ENCODE measurements at regions not wholly inside any gene's neighbourhood (a gene's known extent, or its start where the extent isn't known, plus 50 kb on each side); places are given as distances from the start of the nearest gene placed in this dataset.

DNA sequence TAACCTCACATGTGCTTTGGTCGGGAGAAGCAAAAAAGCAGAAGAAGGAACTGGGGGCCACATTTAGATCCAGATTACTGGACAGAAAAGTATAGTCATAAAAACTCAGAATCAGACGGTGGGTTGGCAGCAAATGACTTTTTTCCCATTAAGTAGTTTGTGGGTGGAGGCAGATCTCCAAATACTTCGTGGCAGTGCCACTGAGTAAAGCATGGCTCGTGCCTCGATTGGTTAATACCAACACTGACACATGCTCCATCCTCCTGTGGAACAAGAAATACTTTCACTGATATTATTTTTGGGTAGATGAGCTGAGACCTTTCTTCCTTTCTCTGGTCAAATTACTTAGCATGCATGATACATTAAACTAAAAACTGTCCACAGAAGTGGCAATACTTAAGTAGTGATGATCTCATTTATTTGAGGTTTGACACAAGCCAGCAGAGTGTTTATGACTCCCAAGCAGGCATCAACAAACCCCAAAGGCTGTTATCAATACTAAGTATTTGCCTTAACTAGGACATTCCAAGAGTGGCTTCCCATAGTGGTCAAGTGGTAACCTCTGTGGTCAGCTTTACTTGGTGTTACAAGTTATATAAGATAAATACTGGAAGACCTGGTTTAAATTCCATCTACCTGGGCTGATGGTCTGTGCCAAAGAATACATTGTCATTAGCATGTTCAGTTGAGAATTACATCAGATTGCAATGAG lies 500.0 kb upstream of the RUNX1 start:
- no peak for TF ChIP-seq JUND (IDR thresholded peaks at IDR 0.05; ENCODE audit: low read depth)
- in situ Hi-C loops (cut with HindIII; ENCODE audit: low pct_unique_long_range_greater_than_20kb, low sequenced_read_pairs) = no loop called here
- DNase-seq (ENCODE audit: low read depth in 1 of 2, low spot score in 1 of 2) = peak in 1 of 2 experiments; percentile 6

DNA sequence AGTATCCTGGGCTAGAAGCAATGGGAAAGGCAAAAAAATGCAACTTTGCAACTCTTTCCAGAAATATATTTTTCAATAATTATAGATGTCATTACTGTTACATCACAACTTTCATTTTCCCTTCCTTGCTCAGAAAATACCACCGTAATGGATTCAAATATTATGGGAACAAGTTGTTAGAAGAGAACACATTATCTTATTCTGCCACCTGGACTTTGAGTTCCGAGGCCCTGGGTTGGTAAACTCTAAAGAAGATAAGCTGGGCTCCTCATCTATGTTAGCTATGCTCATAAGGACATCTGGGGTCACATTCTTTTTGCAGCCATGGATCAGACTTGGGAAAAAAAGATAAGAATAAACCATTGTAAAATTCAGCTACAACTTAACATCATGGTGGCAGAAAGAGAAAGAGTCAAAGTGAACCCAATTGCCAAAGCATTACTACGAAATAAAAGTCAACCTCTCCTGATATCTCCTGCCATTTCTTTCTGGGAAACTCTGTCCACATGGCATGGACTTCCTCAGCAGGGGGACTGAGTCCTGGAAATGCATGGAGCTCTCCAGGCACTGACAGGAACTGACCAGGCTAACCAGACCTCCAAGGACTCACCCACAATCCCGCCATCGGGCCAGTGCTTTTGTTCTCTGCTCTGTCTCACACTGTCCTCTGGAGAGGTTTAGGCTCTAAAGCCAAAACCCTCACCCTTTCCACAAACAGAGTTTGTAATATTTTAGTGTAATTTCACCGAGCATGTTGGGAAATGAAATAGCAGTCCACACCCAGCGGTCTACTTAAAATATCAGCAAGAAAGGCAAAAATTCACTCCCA lies 499.1 kb upstream of the RUNX1 start:
- DNase-seq (ENCODE audit: low read depth in 1 of 2, low spot score in 1 of 2) = no peak
- in situ Hi-C loops (cut with HindIII; ENCODE audit: low pct_unique_long_range_greater_than_20kb, low sequenced_read_pairs) = no loop called here
- TF ChIP-seq JUND (IDR thresholded peaks at IDR 0.05; ENCODE audit: low read depth) = no peak

DNA sequence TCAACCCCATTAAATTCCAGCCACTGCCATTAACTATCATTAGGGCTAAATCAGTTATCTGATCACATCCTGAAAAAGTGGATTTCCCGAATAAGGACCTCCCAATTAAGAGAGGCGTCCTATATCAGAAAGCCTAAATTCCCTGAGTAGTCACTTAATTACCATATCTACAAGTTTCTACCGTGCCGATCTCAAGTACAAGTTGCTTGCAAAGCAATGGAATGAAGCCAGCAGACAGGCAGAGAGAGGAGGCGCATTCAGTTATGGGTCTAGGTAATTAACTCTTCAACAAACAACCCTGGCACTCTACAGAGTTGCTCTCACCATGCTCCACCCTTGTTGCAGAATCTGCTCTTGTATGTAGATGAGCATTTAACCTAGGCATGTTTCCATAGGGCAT lies 494.6 kb upstream of the RUNX1 start:
- DNase-seq (ENCODE audit: low read depth in 1 of 2, low spot score in 1 of 2) = no peak
- in situ Hi-C loops (cut with HindIII; ENCODE audit: low pct_unique_long_range_greater_than_20kb, low sequenced_read_pairs) = no loop called here
- no peak for TF ChIP-seq JUND (IDR thresholded peaks at IDR 0.05; ENCODE audit: low read depth)

DNA sequence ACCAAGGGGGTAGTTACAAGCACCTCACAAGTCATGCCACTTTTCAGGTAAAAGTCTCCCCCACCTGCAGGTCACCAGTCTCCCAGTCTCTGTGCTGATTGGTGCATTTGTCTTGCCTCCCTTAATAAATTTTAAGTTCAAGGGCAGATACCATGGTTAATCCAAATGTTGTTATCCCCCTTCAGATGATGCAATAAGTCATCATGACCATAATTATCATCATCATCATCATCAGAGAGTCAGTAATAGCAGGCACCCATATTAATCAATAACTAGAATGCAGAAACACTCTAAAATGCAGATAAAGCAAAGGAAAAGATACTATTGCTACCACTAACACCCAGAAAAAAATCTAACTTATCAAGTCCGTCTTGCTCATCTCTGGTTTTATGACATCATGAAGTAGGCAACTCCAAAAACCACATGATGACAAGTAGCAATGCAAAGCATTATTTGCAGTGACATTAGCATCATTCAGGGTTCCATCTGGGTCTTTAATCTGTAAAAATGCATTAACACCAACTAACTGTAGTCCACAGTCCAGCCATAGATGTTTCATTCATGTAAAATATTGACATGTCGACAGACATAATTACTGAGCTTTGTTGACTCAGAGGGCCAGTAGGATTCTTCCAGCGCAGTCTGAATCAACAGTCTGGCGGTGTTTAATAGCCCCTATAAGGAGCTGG lies 492.0 kb upstream of the RUNX1 start:
- TF ChIP-seq JUND (IDR thresholded peaks at IDR 0.05; ENCODE audit: low read depth) = no peak
- in situ Hi-C loops (cut with HindIII; ENCODE audit: low pct_unique_long_range_greater_than_20kb, low sequenced_read_pairs) = no loop called here
- no peak for DNase-seq (ENCODE audit: low read depth in 1 of 2, low spot score in 1 of 2)

DNA sequence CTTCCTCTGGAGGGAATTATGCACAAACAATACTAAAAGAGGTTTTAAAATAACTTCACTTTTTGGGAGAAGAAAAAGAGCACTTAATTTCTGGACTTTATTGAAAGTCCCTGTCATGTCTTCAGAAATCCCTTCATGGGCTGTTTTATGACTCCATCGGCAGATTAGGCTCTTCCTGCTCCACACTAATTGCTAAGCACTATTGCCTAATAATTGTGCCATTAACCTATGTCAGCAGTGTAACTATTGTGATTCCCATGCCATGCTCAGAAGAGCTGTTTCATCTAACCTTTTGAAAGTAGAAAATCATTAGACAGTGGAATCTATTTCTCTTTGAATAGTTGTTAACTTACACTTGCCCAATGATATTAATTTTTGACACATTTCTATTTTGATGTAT lies 489.3 kb upstream of the RUNX1 start:
- in situ Hi-C loops (cut with HindIII; ENCODE audit: low pct_unique_long_range_greater_than_20kb, low sequenced_read_pairs) = no loop called here
- no peak for TF ChIP-seq JUND (IDR thresholded peaks at IDR 0.05; ENCODE audit: low read depth)
- DNase-seq (ENCODE audit: low read depth in 1 of 2, low spot score in 1 of 2) = no peak

DNA sequence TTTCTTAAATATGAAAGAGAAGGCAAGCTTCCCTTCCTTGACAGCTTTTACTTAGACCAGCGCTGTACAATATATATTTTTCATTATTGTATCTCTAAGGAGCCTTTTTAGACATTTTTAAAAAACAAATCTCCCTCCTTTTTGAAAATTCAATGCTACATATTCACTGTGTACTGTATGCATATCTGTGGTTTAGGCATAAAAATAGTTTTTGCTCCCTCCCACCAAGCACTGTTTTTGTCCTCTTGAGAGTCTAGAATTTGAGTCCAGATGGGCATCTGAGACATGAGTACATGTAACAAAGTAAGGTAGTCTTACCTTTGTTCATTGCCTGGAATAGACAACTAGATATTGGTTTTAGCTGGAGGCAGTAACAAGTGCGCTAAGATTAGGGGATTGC lies 488.5 kb upstream of the RUNX1 start:
- no peak for DNase-seq (ENCODE audit: low read depth in 1 of 2, low spot score in 1 of 2)

DNA sequence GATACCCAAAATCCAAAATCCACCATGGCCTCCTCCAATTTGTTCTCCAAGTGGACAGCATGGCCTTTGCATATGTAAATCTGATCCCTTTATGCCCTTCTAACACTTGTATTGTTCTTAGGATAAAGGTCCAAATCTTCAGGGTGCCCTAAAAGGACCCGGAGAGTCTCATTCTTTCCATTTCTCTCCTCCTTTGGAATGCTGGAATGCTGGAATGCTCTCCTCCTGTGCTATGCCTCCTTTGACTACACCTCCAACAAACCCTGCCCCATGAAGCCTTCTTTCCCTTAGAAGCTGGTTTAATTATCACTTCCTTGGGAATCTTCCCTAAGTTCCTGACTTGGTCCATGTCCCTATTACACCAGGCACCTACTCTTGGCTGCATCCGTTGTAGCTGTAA lies 484.8 kb upstream of the RUNX1 start:
- in situ Hi-C loops (cut with HindIII; ENCODE audit: low pct_unique_long_range_greater_than_20kb, low sequenced_read_pairs) = no loop called here
- no peak for DNase-seq (ENCODE audit: low read depth in 1 of 2, low spot score in 1 of 2)
- TF ChIP-seq JUND (IDR thresholded peaks at IDR 0.05; ENCODE audit: low read depth) = no peak

More for the DNA sequence above, 488.5 kb upstream of the RUNX1 start:
- TF ChIP-seq JUND (IDR thresholded peaks at IDR 0.05; ENCODE audit: low read depth) = no peak
- in situ Hi-C loops (cut with HindIII; ENCODE audit: low pct_unique_long_range_greater_than_20kb, low sequenced_read_pairs) = no loop called here

DNA sequence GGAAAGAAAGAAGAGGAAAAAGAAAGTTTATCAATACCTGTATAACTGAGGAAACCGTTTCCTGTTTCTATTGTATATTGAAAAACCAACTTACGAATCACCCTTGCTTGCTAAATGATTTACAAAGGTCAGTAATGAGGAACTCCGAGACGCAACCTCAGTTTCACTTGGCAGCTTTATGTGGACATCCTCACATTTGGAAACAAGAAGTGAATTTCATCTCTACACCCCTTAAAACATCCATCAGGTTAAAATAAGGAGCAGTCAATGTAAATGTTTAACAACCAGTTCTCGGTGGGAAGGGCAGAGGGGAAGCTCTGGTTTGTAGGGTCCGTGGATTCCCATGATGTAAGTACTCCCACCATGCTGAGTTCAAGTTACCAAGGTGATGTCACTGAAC lies 481.7 kb upstream of the RUNX1 start:
- TF ChIP-seq JUND (IDR thresholded peaks at IDR 0.05; ENCODE audit: low read depth) = no peak
- no peak for DNase-seq (ENCODE audit: low read depth in 1 of 2, low spot score in 1 of 2)
- in situ Hi-C loops (cut with HindIII; ENCODE audit: low pct_unique_long_range_greater_than_20kb, low sequenced_read_pairs) = no loop called here

DNA sequence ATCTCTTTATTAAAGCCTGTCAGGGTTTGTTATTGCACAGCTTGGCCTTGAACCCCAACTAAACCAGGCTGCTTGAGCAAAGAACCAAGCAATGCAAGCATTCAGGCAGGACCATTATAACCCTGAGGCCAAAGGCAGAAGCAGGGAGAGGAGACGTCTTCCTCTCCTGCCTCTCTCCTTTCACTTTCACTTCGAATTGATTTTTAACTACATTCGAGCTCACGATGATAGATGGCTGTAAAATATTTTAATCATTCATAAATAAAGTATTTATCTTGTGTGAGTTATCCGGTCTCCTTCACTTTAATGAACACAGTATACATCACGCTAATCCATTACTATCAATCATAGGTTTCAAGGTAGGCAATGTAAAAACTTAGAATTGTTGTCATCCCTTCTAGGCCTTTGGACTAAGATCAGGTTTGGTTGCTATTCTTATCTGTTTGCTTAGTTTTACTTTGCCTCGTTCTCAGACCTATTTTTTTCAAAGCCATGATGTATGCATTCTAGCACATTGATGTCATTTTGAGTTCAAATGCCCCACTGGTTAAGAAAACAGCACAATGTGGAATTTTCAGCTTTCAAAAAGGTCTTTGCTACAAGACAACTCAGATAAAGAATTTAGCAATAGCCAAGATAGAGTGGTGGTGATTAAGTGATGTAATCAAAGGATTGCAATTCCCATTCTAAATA lies 480.2 kb upstream of the RUNX1 start:
- TF ChIP-seq JUND (IDR thresholded peaks at IDR 0.05; ENCODE audit: low read depth) = no peak
- in situ Hi-C loops (cut with HindIII; ENCODE audit: low pct_unique_long_range_greater_than_20kb, low sequenced_read_pairs) = no loop called here
- no peak for DNase-seq (ENCODE audit: low read depth in 1 of 2, low spot score in 1 of 2)

DNA sequence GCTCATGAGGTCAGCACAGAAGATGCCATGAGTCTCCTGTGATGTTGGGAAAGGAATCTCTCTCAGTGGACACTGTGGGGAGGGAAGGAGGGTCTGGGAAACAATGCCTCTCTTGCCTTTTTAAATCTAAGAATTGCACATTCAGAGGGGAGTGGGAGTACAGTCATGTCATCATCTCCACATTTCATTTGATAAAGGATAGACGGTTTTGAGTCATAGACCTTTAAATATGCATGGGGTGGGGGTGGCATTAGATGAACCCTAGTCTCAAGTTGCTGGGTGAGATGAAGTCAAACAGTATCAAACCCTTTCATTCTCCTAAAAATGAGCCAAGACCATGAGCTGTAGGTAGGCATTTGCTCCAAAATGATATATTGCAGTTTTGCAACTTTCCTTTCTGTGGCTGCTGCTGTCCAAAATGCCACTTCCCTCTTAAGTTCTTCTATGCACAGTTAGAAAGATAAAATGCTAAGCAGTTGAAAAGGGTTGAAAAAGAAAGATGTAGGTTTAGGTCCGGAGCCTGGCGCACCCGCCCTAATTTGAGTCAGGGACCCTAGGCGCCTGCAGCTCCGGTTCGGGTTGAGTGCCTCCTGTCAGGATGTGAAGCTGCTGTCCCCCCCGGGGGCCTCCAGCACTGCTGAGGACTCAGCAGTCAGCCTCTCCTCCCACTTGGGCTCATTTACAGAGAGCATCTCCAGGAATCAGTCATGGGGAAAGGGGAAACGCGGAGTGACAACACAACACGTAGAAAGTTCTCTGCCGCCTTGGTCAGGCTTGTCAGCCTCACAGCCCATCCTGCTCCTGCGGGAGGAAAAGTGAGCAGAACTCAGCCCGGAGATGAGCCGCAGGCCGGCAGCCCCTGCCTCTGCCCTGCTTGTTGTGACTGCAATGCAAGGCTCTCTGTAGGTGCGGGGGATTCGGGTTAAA lies 479.3 kb upstream of the RUNX1 start:
- in situ Hi-C loops (cut with HindIII; ENCODE audit: low pct_unique_long_range_greater_than_20kb, low sequenced_read_pairs) = no loop called here
- no peak for DNase-seq (ENCODE audit: low read depth in 1 of 2, low spot score in 1 of 2)
- no peak for TF ChIP-seq JUND (IDR thresholded peaks at IDR 0.05; ENCODE audit: low read depth)

DNA sequence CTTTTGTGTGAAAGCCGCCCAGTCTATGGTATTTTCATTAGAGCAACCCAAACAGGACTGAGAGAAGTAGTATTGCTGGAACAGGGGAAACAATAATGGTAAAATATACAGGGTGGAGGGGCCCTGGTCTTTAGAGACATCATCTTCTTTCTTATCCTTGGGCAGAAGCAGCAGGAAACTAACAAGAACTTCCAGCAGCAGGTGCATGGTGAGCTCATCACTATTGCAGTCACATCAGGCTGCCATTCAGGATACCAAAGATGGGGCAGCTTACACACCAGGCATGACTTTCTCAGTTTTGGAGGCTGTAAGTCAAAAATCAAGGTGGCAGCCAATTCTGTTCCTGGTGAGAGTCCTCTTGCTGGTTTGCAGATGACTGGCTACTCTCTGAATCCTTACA lies 478.3 kb upstream of the RUNX1 start:
- no peak for TF ChIP-seq JUND (IDR thresholded peaks at IDR 0.05; ENCODE audit: low read depth)
- in situ Hi-C loops (cut with HindIII; ENCODE audit: low pct_unique_long_range_greater_than_20kb, low sequenced_read_pairs) = no loop called here
- DNase-seq (ENCODE audit: low read depth in 1 of 2, low spot score in 1 of 2) = no peak

Data from T47D (cell line).